Natural killer cell (primary cell): ENCODE measurements at regions not wholly inside any gene's neighbourhood (a gene's known extent, or its start where the extent isn't known, plus 50 kb on each side); places are given as distances from the start of the nearest gene placed in this dataset.
A peak's percentile ranks its signal among the peaks of the same experiment; 100 is the strongest.

ENCODE experiments used
- ATAC-seq, 3 donors: fragments of 150-1000 bp in 2 of 3; fragments of 200-7000 bp in 1 of 3; cut with Tn5 transposase; 1 replicate in 1 of 3; 2 replicates in 2 of 3; pipeline ENCODE4 v1.10.0; 2021; ENCODE audit warnings: mild to moderate bottlenecking in 2 of 3, moderate library complexity in 2 of 3
- DNase-seq, 2 donors: peaks; one replicate each; pipeline versions ENCODE4 v3.0.0 to v3.0.0-alpha.2; 2013 to 2021; ENCODE audit warnings: mixed read lengths in 1 of 2
- H3K27ac ChIP-seq: one replicate; pipeline ENCODE4 v1.5.1; 2013; ENCODE audit warnings: mild to moderate bottlenecking, low read length
- H3K27me3 ChIP-seq: one replicate; pipeline ENCODE4 v1.6.1; 2013; ENCODE audit warnings: low read length; ENCODE audit not compliant: control insufficient read depth, insufficient read depth
- H3K36me3 ChIP-seq: one replicate; pipeline ENCODE4 v1.6.1; 2013; ENCODE audit warnings: low read length; ENCODE audit not compliant: control insufficient read depth, insufficient read depth
- H3K4me1 ChIP-seq: one replicate; pipeline ENCODE4 v1.6.1; 2013; ENCODE audit warnings: low read length; ENCODE audit not compliant: control insufficient read depth, insufficient read depth
- H3K4me3 ChIP-seq: one replicate; pipeline ENCODE4 v1.5.1; 2013; ENCODE audit warnings: low read length
- H3K9me3 ChIP-seq: one replicate; pipeline ENCODE4 v1.6.1; 2013; ENCODE audit warnings: low read length; ENCODE audit not compliant: control insufficient read depth, insufficient read depth
- H3K27ac Mint-ChIP-seq, 2 donors: one replicate each; pipeline ENCODE4 v1.8.0; 2022; ENCODE audit warnings: mild to moderate bottlenecking in 2 of 2, mixed read lengths in 2 of 2, moderate library complexity in 1 of 2
- H3K27me3 Mint-ChIP-seq, 2 donors: one replicate each; pipeline ENCODE4 v1.8.0; 2022; ENCODE audit warnings: low read depth in 2 of 2, mixed read lengths in 2 of 2
- H3K36me3 Mint-ChIP-seq: one replicate; pipeline ENCODE4 v1.8.0; 2022; ENCODE audit warnings: mixed read lengths
- H3K4me1 Mint-ChIP-seq, 2 donors: one replicate each; pipeline ENCODE4 v1.8.0; 2022; ENCODE audit warnings: mixed read lengths in 2 of 2
- H3K4me3 Mint-ChIP-seq: one replicate; pipeline ENCODE4 v1.8.0; 2022; ENCODE audit warnings: mild to moderate bottlenecking, moderate library complexity, mixed read lengths
- H3K9me3 Mint-ChIP-seq, 2 donors: one replicate each; pipeline ENCODE4 v1.8.0; 2022; ENCODE audit warnings: mixed read lengths in 2 of 2
- WGBS: methylation state at CpG from one replicate; pipeline ENCODE4 v1.1.7; 2013; ENCODE audit warnings: missing lambda C conversion rate; ENCODE audit not compliant: insufficient coverage; 5-methylcytosine and 5-hydroxymethylcytosine counted together
- intact Hi-C: fragments of 100-400 bp; cut with micrococcal nuclease; formaldehyde crosslinking; loops from one replicate; pipeline ENCODE4 v1.14.2; 2022
- TF ChIP-seq, protein P1 (sequence below): fragments of 200-600 bp; IDR thresholded peaks from one replicate; pipeline ENCODE4 v1.8.0; 2022; ENCODE audit warnings: antibody characterized with exemption

DNA sequence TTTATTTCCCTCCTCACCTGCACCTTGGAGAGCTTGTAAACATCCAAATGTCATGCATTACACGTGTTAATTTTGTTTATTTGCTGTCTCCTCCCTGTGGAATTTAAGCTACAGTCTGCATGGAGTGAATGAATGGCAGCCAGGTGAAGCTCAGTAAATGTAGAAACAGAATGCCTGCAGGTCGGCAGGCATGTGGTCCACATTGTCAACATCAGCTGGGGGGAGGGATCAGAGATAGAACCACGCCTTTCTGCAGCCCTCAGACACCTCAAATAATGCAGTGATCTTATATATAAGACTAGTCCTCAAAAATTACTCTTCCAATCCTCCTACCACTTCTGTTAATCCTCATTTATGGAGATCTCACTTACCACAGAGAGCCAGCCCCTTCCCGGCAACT lies 131.2 kb upstream of the KIT start:
- no peaks in the 10 kb centered on the region for H3K27me3 ChIP-seq
- no peak overlapping the region for H3K27ac ChIP-seq
- DNase-seq (no peak), ATAC-seq (no peak)
- TF ChIP-seq, protein P1, sequence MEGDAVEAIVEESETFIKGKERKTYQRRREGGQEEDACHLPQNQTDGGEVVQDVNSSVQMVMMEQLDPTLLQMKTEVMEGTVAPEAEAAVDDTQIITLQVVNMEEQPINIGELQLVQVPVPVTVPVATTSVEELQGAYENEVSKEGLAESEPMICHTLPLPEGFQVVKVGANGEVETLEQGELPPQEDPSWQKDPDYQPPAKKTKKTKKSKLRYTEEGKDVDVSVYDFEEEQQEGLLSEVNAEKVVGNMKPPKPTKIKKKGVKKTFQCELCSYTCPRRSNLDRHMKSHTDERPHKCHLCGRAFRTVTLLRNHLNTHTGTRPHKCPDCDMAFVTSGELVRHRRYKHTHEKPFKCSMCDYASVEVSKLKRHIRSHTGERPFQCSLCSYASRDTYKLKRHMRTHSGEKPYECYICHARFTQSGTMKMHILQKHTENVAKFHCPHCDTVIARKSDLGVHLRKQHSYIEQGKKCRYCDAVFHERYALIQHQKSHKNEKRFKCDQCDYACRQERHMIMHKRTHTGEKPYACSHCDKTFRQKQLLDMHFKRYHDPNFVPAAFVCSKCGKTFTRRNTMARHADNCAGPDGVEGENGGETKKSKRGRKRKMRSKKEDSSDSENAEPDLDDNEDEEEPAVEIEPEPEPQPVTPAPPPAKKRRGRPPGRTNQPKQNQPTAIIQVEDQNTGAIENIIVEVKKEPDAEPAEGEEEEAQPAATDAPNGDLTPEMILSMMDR = no peak
- H3K27ac Mint-ChIP-seq = no peak overlapping the region
- H3K36me3 Mint-ChIP-seq = no peaks in the 10 kb centered on the region
- no peaks in the 10 kb centered on the region for H3K4me1 ChIP-seq
- peaks cover 0 to 7% of the 10 kb centered on the region in 2 donors for H3K27me3 Mint-ChIP-seq
- H3K9me3 ChIP-seq = no peaks in the 10 kb centered on the region
- intact Hi-C loops = no loop called here
- no peaks in the 10 kb centered on the region for H3K4me1 Mint-ChIP-seq
- H3K4me3 ChIP-seq = no peak overlapping the region
- H3K4me3 Mint-ChIP-seq = no peak overlapping the region
- no peaks in the 10 kb centered on the region for H3K9me3 Mint-ChIP-seq
- WGBS = 92% methylated on average over 4 of the region's 4 CpGs
- H3K36me3 ChIP-seq = no peaks in the 10 kb centered on the region

DNA sequence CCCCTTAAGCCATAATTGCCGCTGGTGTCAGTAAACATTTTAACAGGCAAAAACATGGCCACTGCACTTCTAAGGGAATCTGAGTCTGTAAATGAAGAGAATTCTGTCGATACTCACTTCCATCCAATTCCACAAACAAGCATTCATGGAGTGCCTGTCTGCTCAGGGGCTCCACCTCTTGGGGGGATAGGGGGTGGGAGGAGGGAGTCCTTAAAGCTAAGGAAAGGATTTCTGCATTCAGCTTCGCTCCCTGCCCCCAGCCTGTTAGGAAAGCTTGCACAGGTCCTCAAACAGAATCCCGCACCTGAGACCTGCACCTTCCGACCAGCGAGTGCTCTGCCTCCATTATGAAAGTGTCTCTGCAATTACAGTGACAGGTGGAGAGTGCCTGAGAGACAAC lies 130.2 kb upstream of the KIT start:
- Histone ChIP-seq H3K27me3 (no peaks in the 10 kb centered on the region), H3K4me3 (no peak overlapping the region), H3K27ac (no peak overlapping the region), H3K9me3 (no peaks in the 10 kb centered on the region), H3K36me3 (no peaks in the 10 kb centered on the region), H3K4me1 (no peaks in the 10 kb centered on the region)
- H3K4me3 Mint-ChIP-seq = no peak overlapping the region
- intact Hi-C loops = no loop called here
- H3K9me3 Mint-ChIP-seq = no peaks in the 10 kb centered on the region
- H3K27me3 Mint-ChIP-seq = peaks cover 0 to 5% of the 10 kb centered on the region in 2 donors
- WGBS = 95% methylated on average over 5 of the region's 6 CpGs
- H3K27ac Mint-ChIP-seq = no peak overlapping the region
- DNase-seq (no peak), ATAC-seq (no peak)
- TF ChIP-seq, protein P1 = no peak
- no peaks in the 10 kb centered on the region for H3K36me3 Mint-ChIP-seq
- H3K4me1 Mint-ChIP-seq = no peaks in the 10 kb centered on the region

DNA sequence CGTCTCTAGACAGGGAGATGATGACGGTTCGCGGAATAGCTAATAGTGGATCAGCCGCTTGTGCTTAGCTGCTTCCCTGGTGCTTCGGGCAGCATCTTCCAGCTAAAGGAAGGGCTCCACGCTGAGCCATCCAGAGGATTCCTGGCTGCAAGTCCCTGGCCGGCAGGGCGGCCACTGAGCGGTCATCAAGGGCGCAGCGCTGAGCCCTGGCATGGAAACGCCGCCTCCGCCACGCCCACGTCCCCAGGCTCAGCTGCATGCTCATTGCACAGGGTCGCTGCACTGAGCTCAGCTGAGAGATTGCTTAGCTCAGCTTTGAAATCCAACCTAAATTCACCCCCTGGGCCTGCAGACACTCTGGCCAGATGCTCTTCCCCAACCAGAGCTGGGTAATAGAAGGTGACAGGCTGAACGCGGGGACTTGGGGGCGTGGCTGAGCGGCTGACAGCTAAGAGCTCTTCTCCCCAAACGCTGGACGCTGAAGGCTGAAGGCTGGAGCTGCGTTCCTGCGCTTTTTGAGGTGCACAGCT lies 118.2 kb upstream of the KIT start:
- 13% methylated on average over 26 of the region's 26 CpGs for WGBS
- Mint-ChIP-seq H3K27ac (no peak overlapping the region), H3K9me3 (no peaks in the 10 kb centered on the region), H3K4me1 (peaks cover 9 to 11% of the 10 kb centered on the region in 2 donors), H3K36me3 (no peaks in the 10 kb centered on the region), H3K27me3 (peaks cover 2 to 18% of the 10 kb centered on the region in 2 donors), H3K4me3 (peak overlapping the region; percentile 43)
- H3K36me3 ChIP-seq = no peaks in the 10 kb centered on the region
- TF ChIP-seq, protein P1 = no peak
- ATAC-seq (peak; percentile 38 to 74 (median 38)), DNase-seq (peak in 1 of 2 donors; percentile 1)
- intact Hi-C loops = no loop called here
- no peak overlapping the region for H3K27ac ChIP-seq
- no peaks in the 10 kb centered on the region for H3K9me3 ChIP-seq
- H3K4me1 ChIP-seq = peaks cover 8% of the 10 kb centered on the region
- H3K4me3 ChIP-seq = peak overlapping the region; percentile 23
- no peaks in the 10 kb centered on the region for H3K27me3 ChIP-seq

DNA sequence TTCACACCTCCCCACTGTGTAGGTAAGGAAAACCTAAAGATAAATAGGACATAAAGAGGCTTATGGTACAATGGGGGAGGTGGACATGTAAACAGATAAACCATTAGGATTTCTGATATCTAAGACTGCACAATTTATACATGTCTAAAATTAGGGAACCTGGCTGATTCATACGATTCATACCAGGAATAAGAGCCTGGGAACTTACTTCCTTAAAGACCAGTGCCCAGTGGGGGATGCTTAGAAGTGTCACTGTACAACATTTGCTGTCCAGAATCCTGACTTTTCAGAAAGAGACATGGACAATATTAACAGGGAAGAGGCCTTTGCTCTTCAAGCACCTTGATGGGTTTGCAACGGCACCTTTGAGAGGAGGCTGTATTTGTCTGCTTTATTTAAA lies 116.8 kb upstream of the KIT start:
- Mint-ChIP-seq H3K4me1 (peaks cover 9 to 11% of the 10 kb centered on the region in 2 donors), H3K4me3 (no peak overlapping the region), H3K27ac (no peak overlapping the region), H3K27me3 (peaks cover 2 to 12% of the 10 kb centered on the region in 2 donors), H3K9me3 (no peaks in the 10 kb centered on the region), H3K36me3 (no peaks in the 10 kb centered on the region)
- no peaks in the 10 kb centered on the region for H3K27me3 ChIP-seq
- no peaks in the 10 kb centered on the region for H3K9me3 ChIP-seq
- DNase-seq (no peak), ATAC-seq (no peak)
- H3K4me1 ChIP-seq = peaks cover 8% of the 10 kb centered on the region
- H3K36me3 ChIP-seq = no peaks in the 10 kb centered on the region
- H3K4me3 ChIP-seq = no peak overlapping the region
- WGBS = 80% methylated on average over 2 of the region's 2 CpGs
- TF ChIP-seq, protein P1 = no peak
- H3K27ac ChIP-seq = no peak overlapping the region
- intact Hi-C loops = no loop called here
